ENCODE measurements at regions not wholly inside any gene's neighbourhood (a gene's known extent, or its start where the extent isn't known, plus 50 kb on each side); places are given as distances from the start of the nearest gene placed in this dataset.

DNA sequence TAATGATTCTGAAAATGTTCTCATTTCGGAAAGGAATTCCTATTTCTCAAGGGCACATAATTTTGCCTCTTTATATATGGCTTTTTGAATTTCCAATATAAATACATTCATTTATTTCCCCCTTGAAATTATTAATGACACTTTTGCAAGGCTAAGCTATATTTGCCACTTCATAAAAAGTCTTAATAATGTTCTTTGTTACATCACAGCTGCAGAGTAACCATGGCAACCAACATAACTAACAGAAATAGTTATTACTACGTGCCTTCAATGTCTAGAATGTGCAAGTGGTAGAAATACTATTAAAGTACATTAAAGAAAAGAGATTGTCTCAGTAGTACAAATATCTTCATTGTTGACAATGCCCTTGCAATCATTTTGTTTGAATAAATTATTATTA is 471.8 kb downstream of the C3orf38 start:
- Histone ChIP-seq H3K4me3 (no peak overlapping the region), H3K27me3 (no peaks in the 10 kb centered on the region), H3K36me3 (no peaks in the 10 kb centered on the region), H3K4me1 (no peaks in the 10 kb centered on the region), H3K9me3 (no peaks in the 10 kb centered on the region), H3K27ac (no peak overlapping the region), H3K9ac (ENCODE audit: low read depth in 2 of 2, low read length in 2 of 2) (no peak overlapping the region)
- TF ChIP-seq, protein P1, sequence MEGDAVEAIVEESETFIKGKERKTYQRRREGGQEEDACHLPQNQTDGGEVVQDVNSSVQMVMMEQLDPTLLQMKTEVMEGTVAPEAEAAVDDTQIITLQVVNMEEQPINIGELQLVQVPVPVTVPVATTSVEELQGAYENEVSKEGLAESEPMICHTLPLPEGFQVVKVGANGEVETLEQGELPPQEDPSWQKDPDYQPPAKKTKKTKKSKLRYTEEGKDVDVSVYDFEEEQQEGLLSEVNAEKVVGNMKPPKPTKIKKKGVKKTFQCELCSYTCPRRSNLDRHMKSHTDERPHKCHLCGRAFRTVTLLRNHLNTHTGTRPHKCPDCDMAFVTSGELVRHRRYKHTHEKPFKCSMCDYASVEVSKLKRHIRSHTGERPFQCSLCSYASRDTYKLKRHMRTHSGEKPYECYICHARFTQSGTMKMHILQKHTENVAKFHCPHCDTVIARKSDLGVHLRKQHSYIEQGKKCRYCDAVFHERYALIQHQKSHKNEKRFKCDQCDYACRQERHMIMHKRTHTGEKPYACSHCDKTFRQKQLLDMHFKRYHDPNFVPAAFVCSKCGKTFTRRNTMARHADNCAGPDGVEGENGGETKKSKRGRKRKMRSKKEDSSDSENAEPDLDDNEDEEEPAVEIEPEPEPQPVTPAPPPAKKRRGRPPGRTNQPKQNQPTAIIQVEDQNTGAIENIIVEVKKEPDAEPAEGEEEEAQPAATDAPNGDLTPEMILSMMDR (IDR thresholded peaks at IDR 0.05): no peak
- intact Hi-C loops (cut with DNase I): no loop called here
- no peak for DNase-seq

- Histone ChIP-seq H3K4me1 (no peaks in the 10 kb centered on the region), H3K27ac (no peak overlapping the region), H3K4me3 (no peak overlapping the region), H3K9me3 (no peaks in the 10 kb centered on the region), H3K9ac (ENCODE audit: low read depth in 2 of 2, low read length in 2 of 2) (no peak overlapping the region), H3K36me3 (no peaks in the 10 kb centered on the region), H3K27me3 (no peaks in the 10 kb centered on the region)
- TF ChIP-seq, protein P1 (IDR thresholded peaks at IDR 0.05): no peak
- DNase-seq: no peak
- intact Hi-C loops (cut with DNase I): no loop called here
These were observed 473.9 kb downstream of the C3orf38 start for GRCh38 chr3:88623709-88624108.

- Histone ChIP-seq H3K9me3 (no peaks in the 10 kb centered on the region), H3K9ac (ENCODE audit: low read depth in 2 of 2, low read length in 2 of 2) (no peak overlapping the region), H3K36me3 (no peaks in the 10 kb centered on the region), H3K4me1 (no peaks in the 10 kb centered on the region), H3K27me3 (no peaks in the 10 kb centered on the region), H3K4me3 (no peak overlapping the region), H3K27ac (no peak overlapping the region)
- intact Hi-C loops (cut with DNase I): no loop called here
- DNase-seq: no peak
- TF ChIP-seq, protein P1 (IDR thresholded peaks at IDR 0.05): no peak
These were observed 476.8 kb downstream of the C3orf38 start for GRCh38 chr3:88626456-88627120.

GRCh38 chr3:88628901-88629300 is 478.5 kb upstream of the EPHA3 start:
- DNase-seq: no peak
- no peaks in the 10 kb centered on the region for H3K9me3 ChIP-seq
- TF ChIP-seq, protein P1 (IDR thresholded peaks at IDR 0.05): no peak
- H3K36me3 ChIP-seq: no peaks in the 10 kb centered on the region
- H3K27me3 ChIP-seq: no peaks in the 10 kb centered on the region
- H3K9ac ChIP-seq (ENCODE audit: low read depth in 2 of 2, low read length in 2 of 2): no peak overlapping the region
- no peak overlapping the region for H3K27ac ChIP-seq
- intact Hi-C loops (cut with DNase I): no loop called here
- H3K4me1 ChIP-seq: no peaks in the 10 kb centered on the region
- H3K4me3 ChIP-seq: no peak overlapping the region

- no peaks in the 10 kb centered on the region for H3K36me3 ChIP-seq
- intact Hi-C loops (cut with DNase I): no loop called here
- no peak overlapping the region for H3K27ac ChIP-seq
- H3K27me3 ChIP-seq: no peaks in the 10 kb centered on the region
- no peaks in the 10 kb centered on the region for H3K4me1 ChIP-seq
- H3K4me3 ChIP-seq: no peak overlapping the region
- DNase-seq: no peak
- no peak overlapping the region for H3K9ac ChIP-seq (ENCODE audit: low read depth in 2 of 2, low read length in 2 of 2)
- TF ChIP-seq, protein P1 (IDR thresholded peaks at IDR 0.05): no peak
- no peaks in the 10 kb centered on the region for H3K9me3 ChIP-seq
These were observed 475.2 kb upstream of the EPHA3 start for GRCh38 chr3:88632226-88632625.
